A549 (cell line): ENCODE measurements at regions not wholly inside any gene's neighbourhood (a gene's known extent, or its start where the extent isn't known, plus 50 kb on each side); places are given as distances from the start of the nearest gene placed in this dataset.
"Not testable (repeated sequence)": the region's sequence is repeated elsewhere in the genome, so short reads cannot be mapped to it uniquely, and the experiment has no call there.

Experiments used
- ATAC-seq, 2 experiments: fragments of 200-7000 bp in 1 of 2; fragments of >200 bp in 1 of 2; cut with Nextera tagmentation in 1 of 2; cut with Tn5 transposase in 1 of 2; 3 replicates each; pipeline versions ENCODE4 v1.8.0 to v1.9.1; 2018 to 2020; ENCODE audit warnings: mild to moderate bottlenecking in 1 of 2, moderate library complexity in 1 of 2
- CTCF ChIA-PET: fragments of 300-600 bp; sonication (Branson Sonifier 250); formaldehyde crosslinking; extraction: SDS; loops from one replicate; lab custom pipeline; 2021; ENCODE audit warnings: antibody characterized with exemption, inconsistent platforms; lab: Yijun Ruan, JAX
- POLR2A ChIA-PET: fragments of 350-600 bp; formaldehyde crosslinking; extraction: SDS; loops from one replicate; lab custom pipeline; 2021; ENCODE audit warnings: antibody characterized with exemption, inconsistent platforms; lab: Yijun Ruan, JAX
- DNase-seq, 2 experiments: peaks; one replicate each; pipeline versions ENCODE4 v3.0.0 to v3.0.0-alpha.2; 2011 to 2016; ENCODE audit warnings: low read depth in 1 of 2, low spot score in 1 of 2
- FAIRE-seq: peaks from 2 replicates; lab custom pipeline; 2011; peaks lifted over from hg19 to GRCh38; lab: Jason Lieb, UNC
- H3K27ac ChIP-seq, 2 experiments: fragments of >200 bp; sonication (Bioruptor Twin); formaldehyde crosslinking; 3 replicates each; pipeline ENCODE4 v1.5.1; 2016 to 2017
- H3K4me1 ChIP-seq: fragments of >200 bp; sonication (Bioruptor Twin); formaldehyde crosslinking; 3 replicates; pipeline ENCODE4 v1.6.1; 2016
- H3K4me2 ChIP-seq: fragments of >200 bp; sonication (Bioruptor Twin); formaldehyde crosslinking; 3 replicates; pipeline ENCODE4 v1.6.1; 2016
- H3K4me3 ChIP-seq: fragments of >200 bp; sonication (Bioruptor Twin); formaldehyde crosslinking; 3 replicates; pipeline ENCODE4 v1.5.1; 2016
- H3K9me3 ChIP-seq: fragments of >200 bp; sonication (Bioruptor Twin); formaldehyde crosslinking; 3 replicates; pipeline ENCODE4 v1.6.1; 2016
- BCL3 ChIP-seq: fragments of >200 bp; sonication (Bioruptor Twin); formaldehyde crosslinking; IDR thresholded peaks from 3 replicates; pipeline ENCODE4 v1.6.1; 2016
- CBX8 ChIP-seq: fragments of 200-600 bp; sonication (generic); IDR thresholded peaks from 2 replicates; pipeline ENCODE4 v1.6.1; 2016
- CHD4 ChIP-seq: fragments of 200-600 bp; sonication (generic); IDR thresholded peaks from 2 replicates; pipeline ENCODE4 v1.6.1; 2016; ENCODE audit warnings: antibody characterized with exemption, mild to moderate bottlenecking, borderline replicate concordance
- EHMT2 ChIP-seq: fragments of 200-600 bp; sonication (generic); IDR thresholded peaks from 2 replicates; pipeline ENCODE4 v1.6.1; 2016; ENCODE audit warnings: antibody characterized with exemption, low read depth, mild to moderate bottlenecking, moderate library complexity
- ELK1 ChIP-seq: fragments of 150-350 bp; IDR thresholded peaks from 2 replicates; pipeline ENCODE4 v1.6.1; 2014; ENCODE audit warnings: low read depth, mild to moderate bottlenecking, low read length
- HES2 ChIP-seq: fragments of >200 bp; sonication (Bioruptor Twin); formaldehyde crosslinking; IDR thresholded peaks from 2 replicates; pipeline ENCODE4 v1.6.1; 2016
- HEYL ChIP-seq: fragments of 250-450 bp; sonication (Bioruptor Pico); IDR thresholded peaks from 2 replicates; pipeline ENCODE4 v1.8.0; 2021; ENCODE audit warnings: mild to moderate bottlenecking, moderate library complexity
- HOXA7 ChIP-seq: fragments of 250-450 bp; sonication (Bioruptor Pico); IDR thresholded peaks from 2 replicates; pipeline ENCODE4 v1.5.0; 2020; ENCODE audit warnings: mild to moderate bottlenecking, moderate library complexity
- HOXB5 ChIP-seq: fragments of 250-450 bp; sonication (Bioruptor Pico); IDR thresholded peaks from 2 replicates; pipeline ENCODE4 v1.5.0; 2020; ENCODE audit warnings: mild to moderate bottlenecking, moderate library complexity
- JUNB ChIP-seq: fragments of >200 bp; sonication (Bioruptor Twin); formaldehyde crosslinking; IDR thresholded peaks from 2 replicates; pipeline ENCODE4 v1.6.1; 2016
- MAZ ChIP-seq: fragments of 150-350 bp; IDR thresholded peaks from 2 replicates; pipeline ENCODE4 v1.6.1; 2014; ENCODE audit warnings: antibody characterized with exemption, low read depth, low read length, borderline replicate concordance
- NPAS2 ChIP-seq: fragments of 250-450 bp; sonication (Bioruptor Pico); IDR thresholded peaks from 2 replicates; pipeline ENCODE4 v1.8.0; 2022; ENCODE audit warnings: mild to moderate bottlenecking, moderate library complexity, borderline replicate concordance
- NR3C1 ChIP-seq: fragments of >200 bp; sonication (Bioruptor Twin); formaldehyde crosslinking; IDR thresholded peaks from 3 replicates; pipeline ENCODE4 v1.6.1; 2017
- RARB ChIP-seq: fragments of 250-450 bp; sonication (Bioruptor Pico); IDR thresholded peaks from 2 replicates; pipeline ENCODE4 v1.8.0; 2021; ENCODE audit warnings: mild to moderate bottlenecking, moderate library complexity
- REST ChIP-seq: fragments of 200-600 bp; sonication (generic); IDR thresholded peaks from 2 replicates; pipeline ENCODE4 v1.6.1; 2016; ENCODE audit warnings: antibody characterized with exemption, mild to moderate bottlenecking, moderate library complexity
- SMC3 ChIP-seq: fragments of >200 bp; sonication (Bioruptor Twin); formaldehyde crosslinking; IDR thresholded peaks from 3 replicates; pipeline ENCODE4 v1.6.1; 2018; ENCODE audit warnings: inconsistent platforms
- TFCP2L1 ChIP-seq: fragments of 250-450 bp; sonication (Bioruptor Pico); IDR thresholded peaks from 2 replicates; pipeline ENCODE4 v1.5.0; 2021; ENCODE audit warnings: mild to moderate bottlenecking
- TP53 ChIP-seq: fragments of 250-450 bp; sonication (Bioruptor Pico); IDR thresholded peaks from 2 replicates; pipeline ENCODE4 v1.5.0; 2021; ENCODE audit warnings: mild to moderate bottlenecking, moderate library complexity
- USF2 ChIP-seq: fragments of 450-650 bp; IDR thresholded peaks from 2 replicates; pipeline ENCODE4 v1.6.1; 2014; ENCODE audit warnings: antibody characterized with exemption
- ZNF302 ChIP-seq: fragments of 250-450 bp; sonication (Bioruptor Pico); IDR thresholded peaks from 2 replicates; pipeline ENCODE4 v1.9.0; 2021; ENCODE audit warnings: inconsistent platforms, mild to moderate bottlenecking, moderate library complexity
- WGBS: methylation state at CpG from one replicate; pipeline ENCODE4 v1.1.6; 2017; ENCODE audit errors: missing lambda C conversion rate; 5-methylcytosine and 5-hydroxymethylcytosine counted together

- TF ChIP-seq ELK1: no peak
- no peak for TF ChIP-seq JUNB
These were observed 181.2 kb upstream of the COX10 start (continued) for GRCh38 chr17:13888056-13888609.

- H3K9me3 ChIP-seq, FAIRE-seq, ATAC-seq, POLR2A ChIA-PET, H3K4me2 ChIP-seq, H3K27ac ChIP-seq, H3K4me1 ChIP-seq, CTCF ChIA-PET, DNase-seq, H3K4me3 ChIP-seq: not testable (repeated sequence)
These were observed 160.3 kb upstream of the COX10 start for GRCh38 chr17:13908971-13909370.

GRCh38 chr17:13909901-13910519, 159.3 kb upstream of the COX10 start:
- H3K27ac ChIP-seq: no peak overlapping the region
- ChIA-PET CTCF (interaction anchor here (1.3 kb wide), 1 partner anchor 312 kb away, joined by 4 read pairs; no protein-coding TSS in a partner anchor), POLR2A (no interaction called here)
- 45% methylated on average over 11 of the region's 11 CpGs for WGBS
- no peak for FAIRE-seq
- no peak for ATAC-seq
- H3K4me3 ChIP-seq: no peak overlapping the region
- no peak overlapping the region for H3K4me2 ChIP-seq
- 0 out of 3 replicates have a peak, but pooled peaks cover 2% of the 10 kb centered on the region for H3K9me3 ChIP-seq
- TF ChIP-seq HEYL (CRISPR knock-in tag): no peak
- no peak for TF ChIP-seq CBX8
- no peak for TF ChIP-seq MAZ
- TF ChIP-seq SMC3: no peak
- no peak for TF ChIP-seq USF2
- TF ChIP-seq TFCP2L1 (CRISPR knock-in tag): no peak
- no peak for TF ChIP-seq HOXB5 (CRISPR knock-in tag)
- TF ChIP-seq BCL3: no peak
- TF ChIP-seq RARB (CRISPR knock-in tag): no peak
- no peak for TF ChIP-seq HES2
- TF ChIP-seq CHD4: no peak
- no peak for TF ChIP-seq JUNB
- TF ChIP-seq TP53: no peak
- TF ChIP-seq NR3C1: no peak
- no peak for TF ChIP-seq REST
- no peak for TF ChIP-seq HOXA7 (CRISPR knock-in tag)
- TF ChIP-seq ZNF302: no peak
- no peak for TF ChIP-seq NPAS2 (CRISPR knock-in tag)
- no peak for TF ChIP-seq EHMT2
- DNase-seq: no peak
- H3K4me1 ChIP-seq: no peaks in the 10 kb centered on the region
